ENCODE measurements at regions not wholly inside any gene's neighbourhood (a gene's known extent, or its start where the extent isn't known, plus 50 kb on each side); places are given as distances from the start of the nearest gene placed in this dataset.
"Not testable (repeated sequence)": the region's sequence is repeated elsewhere in the genome, so short reads cannot be mapped to it uniquely, and the experiment has no call there.

DNA sequence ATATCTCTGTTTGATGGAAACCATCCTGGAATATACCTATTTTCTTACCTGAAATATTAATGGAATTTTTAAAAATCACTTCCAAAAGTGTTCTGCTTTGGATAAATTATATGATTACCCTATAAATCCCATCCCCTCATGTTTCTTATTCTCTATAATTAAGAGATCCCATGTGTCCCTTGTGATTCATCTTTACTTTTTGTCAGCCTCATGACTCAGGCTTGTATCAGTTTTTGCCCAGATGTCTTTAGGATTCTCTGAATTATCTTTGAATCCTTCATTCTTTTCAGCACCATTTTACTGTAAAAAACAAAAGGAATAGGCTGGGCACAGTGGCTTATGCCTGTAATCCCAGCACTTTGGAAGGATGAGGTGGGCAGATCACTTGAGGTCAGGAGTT, 804.5 kb upstream of the CITED2 start:
- no peak overlapping the region for H3K27ac Mint-ChIP-seq
- DNase-seq = no peak
- H3K36me3 Mint-ChIP-seq = no peaks in the 10 kb centered on the region
- H3K4me1 Mint-ChIP-seq = no peaks in the 10 kb centered on the region
- H3K27me3 Mint-ChIP-seq = no peaks in the 10 kb centered on the region
- no peaks in the 10 kb centered on the region for H3K9me3 Mint-ChIP-seq
- no peak overlapping the region for H3K4me3 Mint-ChIP-seq

DNA sequence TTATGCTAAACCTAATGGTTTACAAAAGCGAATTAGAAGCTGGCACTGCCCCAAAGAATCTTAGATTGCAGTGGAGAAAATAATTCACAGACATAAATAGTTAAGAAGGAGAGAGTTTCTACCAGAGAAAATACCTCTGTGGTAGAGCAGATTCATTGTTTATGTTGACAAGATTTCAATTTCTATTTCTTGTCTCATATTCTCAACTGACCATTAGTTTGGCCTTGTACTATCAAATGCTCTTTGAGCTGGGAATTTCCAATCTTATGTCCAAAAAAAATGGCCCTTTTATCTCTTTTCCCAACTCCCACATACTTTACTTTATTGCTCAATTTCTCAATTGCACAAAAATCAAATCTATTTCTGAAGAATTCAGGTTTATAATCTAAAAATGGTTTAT, 804.1 kb upstream of the CITED2 start:
- H3K4me1 Mint-ChIP-seq = no peaks in the 10 kb centered on the region
- no peak overlapping the region for H3K4me3 Mint-ChIP-seq
- DNase-seq = no peak
- no peaks in the 10 kb centered on the region for H3K36me3 Mint-ChIP-seq
- H3K27me3 Mint-ChIP-seq = no peaks in the 10 kb centered on the region
- no peaks in the 10 kb centered on the region for H3K9me3 Mint-ChIP-seq
- H3K27ac Mint-ChIP-seq = no peak overlapping the region

DNA sequence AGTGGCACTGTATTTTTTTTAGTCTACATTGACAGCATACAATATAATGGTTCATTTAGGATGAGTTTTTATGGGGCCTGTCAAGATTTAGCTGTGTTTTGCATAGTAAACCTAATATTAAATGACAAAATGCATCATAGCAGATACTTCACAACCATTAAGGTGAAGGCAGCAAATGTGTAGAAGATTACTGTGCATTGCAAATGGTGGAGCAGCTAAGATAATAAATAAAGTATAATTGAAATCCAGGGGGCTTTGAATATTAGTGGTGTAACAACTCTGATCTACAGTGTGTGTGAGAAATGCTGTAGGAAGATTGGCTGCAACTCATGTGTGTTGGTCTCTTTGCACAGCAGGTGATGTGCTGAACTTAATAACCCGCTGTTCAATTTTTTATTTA, 801.9 kb upstream of the CITED2 start:
- H3K27me3 Mint-ChIP-seq = no peaks in the 10 kb centered on the region
- H3K4me1 Mint-ChIP-seq = no peaks in the 10 kb centered on the region
- no peaks in the 10 kb centered on the region for H3K36me3 Mint-ChIP-seq
- no peak for DNase-seq
- H3K4me3 Mint-ChIP-seq = no peak overlapping the region
- H3K27ac Mint-ChIP-seq = no peak overlapping the region
- peaks cover 3% of the 10 kb centered on the region for H3K9me3 Mint-ChIP-seq

DNA sequence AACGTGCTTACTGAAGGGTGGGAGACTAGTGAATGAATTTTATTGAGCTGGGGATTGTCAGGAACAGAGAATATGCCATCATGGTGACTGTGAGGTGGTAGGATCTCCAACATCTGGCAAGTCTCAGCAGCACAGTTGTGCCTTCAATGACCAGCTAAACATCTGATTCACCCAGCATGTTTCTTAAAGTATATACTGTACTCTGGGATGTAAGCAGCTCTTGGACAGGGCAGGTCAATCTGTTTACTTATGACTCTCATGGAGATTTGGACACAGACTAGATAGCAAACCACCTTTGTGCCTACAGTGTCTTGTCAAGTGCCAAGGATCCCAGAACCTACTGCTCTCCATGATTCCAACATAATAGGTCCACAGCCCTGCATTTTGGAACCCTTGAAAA, 801.0 kb upstream of the CITED2 start:
- no peaks in the 10 kb centered on the region for H3K4me1 Mint-ChIP-seq
- peaks cover 4% of the 10 kb centered on the region for H3K27me3 Mint-ChIP-seq
- peaks cover 3% of the 10 kb centered on the region for H3K9me3 Mint-ChIP-seq
- no peak overlapping the region for H3K4me3 Mint-ChIP-seq
- no peak for DNase-seq
- no peak overlapping the region for H3K27ac Mint-ChIP-seq
- H3K36me3 Mint-ChIP-seq = no peaks in the 10 kb centered on the region

DNA sequence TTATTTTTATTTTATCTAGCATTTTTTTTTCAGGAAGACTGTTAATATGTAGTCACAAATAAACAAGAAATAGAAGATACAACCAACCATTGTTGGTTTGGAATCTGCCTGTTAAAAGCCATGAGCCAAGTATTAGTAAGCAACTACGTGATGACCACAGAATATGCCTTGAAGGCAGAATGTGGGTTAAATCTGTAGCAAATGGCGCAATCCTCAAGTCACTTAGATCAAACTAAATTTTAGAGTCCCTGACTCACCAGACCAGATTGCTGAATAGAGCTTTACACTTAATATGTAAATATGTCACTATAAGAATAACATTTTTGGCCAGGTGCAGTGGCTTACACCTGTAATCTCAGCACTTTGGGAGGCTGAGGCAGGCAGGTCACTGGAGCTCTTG, 800.1 kb upstream of the CITED2 start:
- Mint-ChIP-seq H3K4me3 (no peak overlapping the region), H3K27me3 (peaks cover 10% of the 10 kb centered on the region), H3K27ac (no peak overlapping the region), H3K4me1 (no peaks in the 10 kb centered on the region), H3K9me3 (peaks cover 3% of the 10 kb centered on the region), H3K36me3 (no peaks in the 10 kb centered on the region)
- DNase-seq = no peak

DNA sequence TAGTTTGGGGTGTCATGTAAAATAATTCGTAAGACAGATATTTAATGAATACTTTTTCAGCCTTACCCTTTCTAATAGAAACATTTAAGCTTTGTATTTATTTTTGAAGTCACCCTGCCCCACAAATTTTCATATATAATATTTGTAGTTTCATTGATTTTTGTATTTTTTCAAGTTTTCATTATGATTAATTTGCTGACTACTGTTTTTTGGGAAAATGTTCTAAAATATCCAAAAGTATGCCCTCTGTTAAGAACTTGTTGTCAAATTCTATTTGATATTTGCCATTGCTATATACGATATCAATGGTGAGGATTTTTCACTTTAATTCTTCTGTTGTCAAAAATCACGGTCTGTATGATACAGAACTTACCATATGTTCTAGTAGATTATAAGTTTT, 793.9 kb upstream of the CITED2 start:
- no peak overlapping the region for H3K4me3 Mint-ChIP-seq
- H3K36me3 Mint-ChIP-seq = no peaks in the 10 kb centered on the region
- no peak overlapping the region for H3K27ac Mint-ChIP-seq
- no peaks in the 10 kb centered on the region for H3K4me1 Mint-ChIP-seq
- peaks cover 3% of the 10 kb centered on the region for H3K9me3 Mint-ChIP-seq
- DNase-seq = no peak
- H3K27me3 Mint-ChIP-seq = peaks cover 10% of the 10 kb centered on the region

DNA sequence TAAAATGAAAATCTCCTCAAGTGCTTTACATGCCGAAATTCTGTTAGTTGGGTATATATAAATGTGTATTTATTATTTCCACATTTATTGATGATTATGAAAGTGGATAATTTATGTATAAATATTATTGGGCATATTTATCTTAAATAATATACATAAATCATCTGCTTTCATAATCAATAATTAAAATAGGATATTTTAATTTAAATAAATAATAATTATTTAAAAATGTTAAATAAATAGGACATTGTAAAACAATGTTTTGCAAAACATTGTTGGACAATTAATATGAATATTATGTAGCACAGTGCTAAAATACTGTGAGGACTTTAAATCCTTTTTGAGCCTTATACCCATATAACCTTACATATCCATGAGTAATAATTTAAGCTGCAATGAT, 786.5 kb upstream of the CITED2 start:
- Mint-ChIP-seq H3K9me3 (no peaks in the 10 kb centered on the region), H3K36me3 (no peaks in the 10 kb centered on the region), H3K27me3 (no peaks in the 10 kb centered on the region), H3K4me1 (no peaks in the 10 kb centered on the region), H3K4me3 (no peak overlapping the region), H3K27ac (no peak overlapping the region)
- no peak for DNase-seq

DNA sequence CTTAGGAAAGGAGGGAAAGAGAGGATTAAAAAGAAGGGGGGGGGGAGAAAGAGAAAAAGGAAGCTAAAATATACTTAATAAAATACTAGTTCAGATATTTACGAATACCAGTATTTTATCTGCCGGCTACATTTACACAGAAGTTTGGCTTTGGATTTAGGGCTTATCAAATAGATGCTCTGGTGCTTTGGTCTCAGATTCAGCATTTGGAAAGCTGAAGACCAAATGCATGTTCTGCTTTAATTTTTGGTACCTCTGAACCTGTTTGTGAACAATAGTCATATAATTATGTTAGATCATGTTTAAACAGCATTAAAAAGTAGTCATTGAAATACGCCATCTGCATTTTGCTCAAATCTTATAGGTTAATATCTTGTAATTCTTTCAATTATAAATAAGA, 786.0 kb upstream of the CITED2 start:
- H3K27ac Mint-ChIP-seq = no peak overlapping the region
- H3K4me1 Mint-ChIP-seq = no peaks in the 10 kb centered on the region
- no peak for DNase-seq
- no peak overlapping the region for H3K4me3 Mint-ChIP-seq
- no peaks in the 10 kb centered on the region for H3K36me3 Mint-ChIP-seq
- H3K9me3 Mint-ChIP-seq = no peaks in the 10 kb centered on the region
- H3K27me3 Mint-ChIP-seq = no peaks in the 10 kb centered on the region

DNA sequence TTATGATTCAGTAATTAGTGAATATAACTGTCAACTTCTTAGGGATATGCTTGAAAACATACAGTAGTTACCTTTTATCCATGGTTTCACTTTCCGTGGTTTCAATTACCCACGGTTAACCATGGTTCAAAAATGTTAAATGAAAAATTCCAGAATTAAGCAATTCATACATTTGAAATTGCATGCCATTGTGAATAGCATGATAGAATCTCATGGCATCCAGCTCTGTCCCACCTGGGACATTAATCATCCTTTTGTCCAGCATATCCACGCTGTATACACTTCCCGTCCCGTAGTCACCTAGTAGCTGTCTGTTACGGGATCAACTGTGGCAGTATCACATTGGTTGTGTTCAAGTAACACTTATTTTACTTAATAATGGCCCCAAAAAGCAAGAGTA, 781.7 kb upstream of the CITED2 start:
- Mint-ChIP-seq H3K4me3 (no peak overlapping the region), H3K27ac (no peak overlapping the region), H3K36me3 (no peaks in the 10 kb centered on the region), H3K9me3 (no peaks in the 10 kb centered on the region), H3K4me1 (no peaks in the 10 kb centered on the region), H3K27me3 (no peaks in the 10 kb centered on the region)
- DNase-seq = no peak

DNA sequence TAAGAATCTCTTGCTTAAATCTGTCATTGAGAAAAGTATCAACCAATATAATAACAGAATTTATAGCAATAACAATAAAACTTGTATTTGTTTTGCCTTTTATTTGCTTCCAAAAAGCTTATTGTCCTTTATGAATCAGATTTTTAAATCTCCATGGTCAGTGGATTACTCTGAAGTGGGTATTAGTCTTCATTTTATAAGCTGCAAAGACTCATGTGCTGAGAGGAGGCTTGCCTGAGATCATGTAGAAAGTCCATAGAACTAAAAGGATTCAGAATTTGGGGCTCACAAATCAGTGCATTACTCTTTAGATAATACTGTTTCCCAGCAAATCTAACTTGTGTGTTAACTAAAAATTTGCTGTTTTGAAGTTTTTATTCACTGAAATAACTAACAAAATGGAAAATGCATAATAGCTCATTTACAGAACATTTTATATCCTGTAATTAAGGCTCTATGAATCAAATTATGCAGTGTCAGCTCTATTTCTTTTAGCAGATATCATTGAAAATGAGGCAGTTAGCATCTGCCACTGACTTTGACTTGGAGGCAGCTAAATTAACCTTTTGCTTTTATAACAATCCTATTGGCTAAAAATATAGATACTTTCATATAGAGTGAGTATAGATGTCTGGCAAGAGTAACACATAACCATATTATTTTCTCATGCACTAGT, 781.1 kb upstream of the CITED2 start:
- Mint-ChIP-seq H3K27me3 (no peaks in the 10 kb centered on the region), H3K4me1 (no peaks in the 10 kb centered on the region), H3K4me3 (no peak overlapping the region), H3K9me3 (no peaks in the 10 kb centered on the region), H3K36me3 (no peaks in the 10 kb centered on the region), H3K27ac (no peak overlapping the region)
- no peak for DNase-seq

DNA sequence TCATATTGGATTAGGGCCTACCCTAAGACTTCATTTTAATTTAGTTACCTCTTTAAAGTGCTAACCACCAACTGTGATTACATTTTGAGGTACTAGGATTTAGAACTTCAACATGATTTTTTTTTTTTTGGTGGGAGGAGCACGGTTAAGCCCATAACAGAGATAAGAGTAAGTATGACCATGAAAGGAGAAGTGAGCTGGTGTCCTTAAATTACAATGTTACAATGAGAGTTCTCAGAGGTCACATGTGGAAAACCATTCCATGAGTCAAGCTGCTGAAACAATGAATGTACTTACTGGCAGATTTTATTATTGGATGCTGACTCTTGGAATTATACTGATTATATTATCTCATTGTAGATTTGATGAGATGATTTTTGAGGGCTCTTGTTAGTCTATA, 779.3 kb upstream of the CITED2 start:
- no peak for DNase-seq
- no peak overlapping the region for H3K4me3 Mint-ChIP-seq
- no peak overlapping the region for H3K27ac Mint-ChIP-seq
- no peaks in the 10 kb centered on the region for H3K36me3 Mint-ChIP-seq
- no peaks in the 10 kb centered on the region for H3K9me3 Mint-ChIP-seq
- H3K4me1 Mint-ChIP-seq = no peaks in the 10 kb centered on the region
- H3K27me3 Mint-ChIP-seq = no peaks in the 10 kb centered on the region

DNA sequence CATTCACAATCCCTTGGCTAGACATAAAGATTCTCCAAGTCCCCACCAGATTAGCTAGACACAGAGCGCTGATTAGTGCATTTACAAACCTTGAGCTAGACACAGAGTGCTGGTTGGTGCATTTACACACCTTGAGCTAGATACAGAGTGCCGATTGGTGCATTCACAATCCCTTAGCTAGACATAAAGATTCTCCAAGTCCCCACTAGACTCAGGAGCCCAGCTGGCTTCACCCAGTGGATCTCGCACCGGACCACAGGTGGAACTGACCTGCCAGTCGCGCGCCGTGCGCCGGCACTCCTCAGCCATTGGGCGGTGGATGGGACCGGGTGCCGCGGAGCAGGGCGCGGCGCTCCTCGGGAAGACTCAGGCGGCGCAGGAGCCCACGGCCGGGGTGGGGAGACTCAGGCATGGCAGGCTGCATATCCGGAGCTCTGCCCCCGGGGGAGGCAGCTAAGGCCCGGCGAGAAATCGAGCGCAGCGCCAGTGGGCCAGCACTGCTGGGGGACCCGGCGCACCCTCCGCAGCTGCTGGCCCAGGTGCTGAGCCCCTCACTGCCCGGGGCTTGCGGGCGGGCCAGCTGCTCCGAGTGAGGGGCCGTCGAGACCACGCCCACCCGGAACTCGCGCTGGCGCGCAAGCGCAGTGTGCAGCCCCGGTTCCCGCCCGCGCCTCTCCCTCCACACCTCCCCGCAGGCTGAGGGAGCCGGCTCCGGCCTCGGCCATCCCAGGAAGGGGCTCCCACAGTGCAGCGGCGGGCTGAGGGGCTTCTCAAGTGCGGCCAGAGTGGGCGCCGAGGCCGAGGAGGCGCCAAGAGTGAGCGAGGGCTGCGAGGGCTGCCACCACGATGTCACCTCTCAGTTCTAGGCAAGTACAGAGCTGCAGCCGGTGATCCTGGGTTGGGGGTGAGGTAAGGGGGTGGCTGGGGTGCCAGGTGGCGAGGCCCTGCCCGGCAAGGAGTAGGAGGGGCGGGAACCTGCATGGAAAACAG, 773.7 kb upstream of the CITED2 start:
- H3K9me3 Mint-ChIP-seq, H3K36me3 Mint-ChIP-seq, DNase-seq, H3K4me3 Mint-ChIP-seq, H3K27ac Mint-ChIP-seq, H3K27me3 Mint-ChIP-seq, H3K4me1 Mint-ChIP-seq: not testable (repeated sequence)

DNA sequence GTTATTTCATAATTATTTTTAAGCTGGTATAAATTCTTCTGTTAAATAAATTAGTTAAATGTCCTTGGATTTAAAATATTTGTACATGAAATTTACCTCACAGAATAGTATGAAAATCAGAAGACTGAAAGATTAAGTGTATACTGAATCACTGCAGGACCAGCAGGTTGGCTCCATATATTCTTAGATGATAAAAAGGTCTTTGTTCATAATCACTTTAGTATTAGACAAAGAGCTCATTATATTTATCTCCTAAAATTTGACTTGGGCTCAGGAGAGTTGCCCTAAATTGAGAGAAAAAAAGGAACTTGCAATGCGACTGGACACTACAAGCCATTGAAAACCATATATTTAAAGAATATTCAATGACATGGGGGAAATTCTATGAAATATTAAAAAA, 766.4 kb upstream of the CITED2 start:
- no peaks in the 10 kb centered on the region for H3K36me3 Mint-ChIP-seq
- H3K27me3 Mint-ChIP-seq = no peaks in the 10 kb centered on the region
- no peak for DNase-seq
- no peak overlapping the region for H3K4me3 Mint-ChIP-seq
- no peaks in the 10 kb centered on the region for H3K9me3 Mint-ChIP-seq
- H3K4me1 Mint-ChIP-seq = no peaks in the 10 kb centered on the region
- no peak overlapping the region for H3K27ac Mint-ChIP-seq

DNA sequence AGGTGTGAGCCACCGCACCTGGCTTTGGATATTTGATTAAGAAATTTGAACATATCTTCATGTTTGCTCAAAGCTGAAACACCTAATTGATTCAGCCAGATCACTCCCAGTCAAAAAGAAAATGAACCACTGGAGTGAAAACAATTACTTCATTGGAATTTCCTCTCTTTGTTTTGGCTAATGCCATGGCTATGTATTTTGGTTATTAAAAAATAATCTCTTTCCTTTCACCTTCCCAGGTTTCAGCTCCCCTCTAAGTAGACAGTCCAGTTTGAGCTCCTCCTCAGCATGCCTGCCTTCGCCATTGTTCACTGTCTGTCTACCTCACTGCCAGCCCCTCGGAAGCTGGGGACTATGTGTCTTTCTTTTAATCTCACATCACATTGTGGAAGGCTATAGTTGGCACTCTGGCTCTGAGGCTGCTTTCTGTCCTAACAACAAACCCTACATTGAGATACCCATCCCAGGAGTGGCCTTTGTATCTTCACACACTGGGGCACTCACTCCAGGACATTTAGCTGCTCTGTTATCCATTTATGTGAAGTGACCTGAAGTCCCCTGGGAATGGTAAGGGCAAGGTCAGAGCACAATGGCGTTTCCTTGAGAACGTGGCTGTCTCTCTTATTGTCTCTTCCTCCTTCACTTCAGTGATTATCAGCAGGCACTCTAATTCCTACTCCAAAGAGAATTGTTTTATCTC, 764.0 kb upstream of the CITED2 start:
- Mint-ChIP-seq H3K27ac (no peak overlapping the region), H3K4me3 (no peak overlapping the region), H3K4me1 (no peaks in the 10 kb centered on the region), H3K27me3 (no peaks in the 10 kb centered on the region), H3K36me3 (no peaks in the 10 kb centered on the region), H3K9me3 (peaks cover 8% of the 10 kb centered on the region)
- DNase-seq = no peak

DNA sequence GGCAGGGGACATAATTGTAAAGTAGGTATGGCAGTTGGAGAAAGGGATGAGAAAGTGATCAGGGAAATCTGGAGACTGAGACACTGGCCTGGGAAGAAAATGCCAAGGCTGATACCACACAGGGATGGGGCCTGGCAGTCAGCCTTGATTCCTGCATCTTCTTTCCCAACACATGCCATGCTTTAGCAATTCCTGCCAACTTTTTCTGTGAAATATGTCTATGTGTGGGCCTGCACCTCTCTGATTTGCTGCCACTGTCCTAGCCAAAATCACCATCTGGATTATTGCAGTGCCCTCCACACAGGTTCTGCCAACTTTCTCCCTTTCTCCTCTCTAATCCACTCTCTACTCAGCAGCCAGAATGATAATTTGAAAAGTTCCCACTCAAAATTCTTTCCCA, 759.8 kb upstream of the CITED2 start:
- no peaks in the 10 kb centered on the region for H3K4me1 Mint-ChIP-seq
- no peak for DNase-seq
- H3K27ac Mint-ChIP-seq = no peak overlapping the region
- peaks cover 23% of the 10 kb centered on the region for H3K9me3 Mint-ChIP-seq
- peaks cover 2% of the 10 kb centered on the region for H3K36me3 Mint-ChIP-seq
- H3K4me3 Mint-ChIP-seq = no peak overlapping the region
- no peaks in the 10 kb centered on the region for H3K27me3 Mint-ChIP-seq
